ENCODE measurements at regions not wholly inside any gene's neighbourhood (a gene's known extent, or its start where the extent isn't known, plus 50 kb on each side); places are given as distances from the start of the nearest gene placed in this dataset.

- Histone ChIP-seq H2AFZ (ENCODE audit: low read depth, low read length, poor library complexity, severe bottlenecking) (no peak overlapping the region), H3K9me3 (ENCODE audit: control insufficient read depth in 1 of 2, insufficient read depth in 1 of 2, low read depth in 1 of 2, low read length in 2 of 2) (no peaks in the 10 kb centered on the region), H4K20me1 (ENCODE audit: insufficient read depth) (no peaks in the 10 kb centered on the region), H3K4me2 (ENCODE audit: low read length) (no peak overlapping the region), H3K4me3 (replicated peaks in 1 of 2; ENCODE audit: low read depth in 1 of 2, low read length in 2 of 2) (no peak overlapping the region), H3K9ac (ENCODE audit: low read length) (no peak overlapping the region), H3K4me1 (ENCODE audit: control insufficient read depth in 1 of 2, insufficient read depth in 2 of 2, low read length in 2 of 2) (peaks cover 0 to 6% of the 10 kb centered on the region in 2 experiments; a peak in 2 of 4 replicates), H3K36me3 (ENCODE audit: control insufficient read depth in 1 of 2, insufficient read depth in 2 of 2, low read length in 2 of 2) (no peaks in the 10 kb centered on the region), H3K27me3 (ENCODE audit: insufficient read depth, low read length) (no peaks in the 10 kb centered on the region), H3K27ac (ENCODE audit: low read depth, low read length) (no peak overlapping the region), H3K9me2 (ENCODE audit: insufficient read depth) (no peaks in the 10 kb centered on the region), H3K79me2 (ENCODE audit: insufficient read depth, low read length) (no peaks in the 10 kb centered on the region)
- ChIA-PET CTCF (interaction anchor here (0.7 to 1.0 kb wide), 3 partner anchors 20 to 156 kb away, joined by 3 to 4 read pairs (median 3); no protein-coding TSS in a partner anchor), POLR2A (no interaction called here), RAD21 (ENCODE audit: low non-redundant PET in 1 of 2, low total read pairs in 2 of 2, uncharacterized antibody in 2 of 2, unreplicated experiment in 2 of 2) (interaction anchor here in 1 of 2 experiments (0.6 kb wide), 1 partner anchor 55 kb away, joined by 3 read pairs; no protein-coding TSS in a partner anchor)
- no peak for ATAC-seq
- TF ChIP-seq RAD21 (IDR thresholded peaks at IDR 0.05; ENCODE audit: low read depth) (no peak), EGR1 (IDR thresholded peaks at IDR 0.05; ENCODE audit: low read depth) (no peak), SRF (IDR thresholded peaks at IDR 0.05; ENCODE audit: low read depth) (no peak), SP1 (IDR thresholded peaks at IDR 0.05; ENCODE audit: low read depth) (no peak), CBX3 (IDR thresholded peaks at IDR 0.05; ENCODE audit: low read depth) (no peak), JUND (IDR thresholded peaks at IDR 0.05) (no peak), YY1 (IDR thresholded peaks at IDR 0.05; ENCODE audit: extremely low read depth, insufficient replicate concordance, low read depth, low read length) (no peak), POLR2AphosphoS5 (IDR thresholded peaks at IDR 0.05; ENCODE audit: low read depth, low read length) (no peak), ZFX (IDR thresholded peaks at IDR 0.05) (no peak), CEBPB (IDR thresholded peaks at IDR 0.05; ENCODE audit: low read depth) (no peak), ATF3 (IDR thresholded peaks at IDR 0.05) (no peak), CTCF (IDR thresholded peaks at IDR 0.05 in 2 of 3, conservative IDR thresholded peaks at IDR 0.05 in 1 of 3; ENCODE audit: borderline replicate concordance in 1 of 3, insufficient read depth in 1 of 3, low read depth in 2 of 3, low read length in 2 of 3) (no peak), SIN3A (IDR thresholded peaks at IDR 0.05; ENCODE audit: low read depth) (no peak), REST (IDR thresholded peaks at IDR 0.05; ENCODE audit: low read depth) (no peak), EZH2 (IDR thresholded peaks at IDR 0.05) (no peak), TCF7L2 (IDR thresholded peaks at IDR 0.05; ENCODE audit: borderline replicate concordance, extremely low read depth, insufficient read depth, insufficient read length) (no peak), POLR2A (IDR thresholded peaks at IDR 0.05; ENCODE audit: borderline replicate concordance, extremely low read depth, insufficient read depth, insufficient read length) (no peak)
- TF ChIP-seq, protein P1, sequence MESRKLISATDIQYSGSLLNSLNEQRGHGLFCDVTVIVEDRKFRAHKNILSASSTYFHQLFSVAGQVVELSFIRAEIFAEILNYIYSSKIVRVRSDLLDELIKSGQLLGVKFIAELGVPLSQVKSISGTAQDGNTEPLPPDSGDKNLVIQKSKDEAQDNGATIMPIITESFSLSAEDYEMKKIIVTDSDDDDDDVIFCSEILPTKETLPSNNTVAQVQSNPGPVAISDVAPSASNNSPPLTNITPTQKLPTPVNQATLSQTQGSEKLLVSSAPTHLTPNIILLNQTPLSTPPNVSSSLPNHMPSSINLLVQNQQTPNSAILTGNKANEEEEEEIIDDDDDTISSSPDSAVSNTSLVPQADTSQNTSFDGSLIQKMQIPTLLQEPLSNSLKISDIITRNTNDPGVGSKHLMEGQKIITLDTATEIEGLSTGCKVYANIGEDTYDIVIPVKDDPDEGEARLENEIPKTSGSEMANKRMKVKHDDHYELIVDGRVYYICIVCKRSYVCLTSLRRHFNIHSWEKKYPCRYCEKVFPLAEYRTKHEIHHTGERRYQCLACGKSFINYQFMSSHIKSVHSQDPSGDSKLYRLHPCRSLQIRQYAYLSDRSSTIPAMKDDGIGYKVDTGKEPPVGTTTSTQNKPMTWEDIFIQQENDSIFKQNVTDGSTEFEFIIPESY (IDR thresholded peaks at IDR 0.05; ENCODE audit: extremely low read depth, insufficient replicate concordance, low read length) = no peak
- TF ChIP-seq, protein P2, sequence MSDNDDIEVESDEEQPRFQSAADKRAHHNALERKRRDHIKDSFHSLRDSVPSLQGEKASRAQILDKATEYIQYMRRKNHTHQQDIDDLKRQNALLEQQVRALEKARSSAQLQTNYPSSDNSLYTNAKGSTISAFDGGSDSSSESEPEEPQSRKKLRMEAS (IDR thresholded peaks at IDR 0.05) = no peak
- intact Hi-C loops (cut with micrococcal nuclease) = loop anchor here (5.0 kb wide), 1 partner anchor 159 kb away; the partner anchor contains the start of gene PTPRU
- no peak for DNase-seq (ENCODE audit: low read depth, low spot score)
- no TSS peak for BruUV-seq (replicated peaks)
These were observed 159.6 kb downstream of the PTPRU start for GRCh38 chr1:29395736-29396437.

Data from HCT116 (cell line).